ENCODE measurements at regions not wholly inside any gene's neighbourhood (a gene's known extent, or its start where the extent isn't known, plus 50 kb on each side); places are given as distances from the start of the nearest gene placed in this dataset.

DNA sequence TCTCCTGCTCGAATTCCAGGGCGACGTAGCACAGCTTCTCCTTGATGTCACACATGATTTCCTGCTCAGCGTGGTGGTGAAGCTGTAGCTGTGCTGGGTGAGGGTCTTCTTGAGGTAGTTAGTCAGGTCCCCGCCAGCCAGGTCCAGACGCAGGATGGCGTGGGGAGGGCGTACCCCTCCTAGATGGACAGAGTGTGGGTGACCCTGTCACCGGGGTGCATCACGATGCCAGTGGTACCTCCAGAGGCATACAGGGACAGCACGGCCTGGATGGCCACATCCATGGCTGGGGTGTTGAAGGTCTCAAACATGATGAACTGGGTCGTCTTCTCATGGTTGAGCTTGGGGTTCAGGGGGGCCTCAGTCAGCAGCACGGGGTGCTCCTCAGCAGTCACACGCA, 110.2 kb upstream of the CNR1 start:
- Histone ChIP-seq H3K9me3 (no peaks in the 10 kb centered on the region), H3K27me3 (no peaks in the 10 kb centered on the region), H3K36me3 (no peaks in the 10 kb centered on the region), H3K4me1 (no peaks in the 10 kb centered on the region), H3K4me3 (no peak overlapping the region), H3K27ac (no peak overlapping the region)
- no peak for DNase-seq
- intact Hi-C loops (cut with DNase I) = no loop called here
- TF ChIP-seq EP300 (IDR thresholded peaks at IDR 0.05) = no peak
- WGBS, 2 donors = 91 to 93% methylated on average over 14 of the region's 14 CpGs

- Histone ChIP-seq H3K27ac (no peak overlapping the region), H3K4me1 (peaks cover 0 to 9% (median 0%) of the 10 kb centered on the region in 4 donors), H3K4me3 (no peak overlapping the region), H3K9me3 (no peaks in the 10 kb centered on the region), H3K36me3 (no peaks in the 10 kb centered on the region), H3K27me3 (no peaks in the 10 kb centered on the region)
- DNase-seq = no peak
- WGBS, 2 donors = 30 to 35% methylated on average over 7 of the region's 7 CpGs
- TF ChIP-seq POLR2AphosphoS5 (IDR thresholded peaks at IDR 0.05) (no peak), EP300 (IDR thresholded peaks at IDR 0.05) (no peak), POLR2A (IDR thresholded peaks at IDR 0.05) (no peak)
- TF ChIP-seq, protein P1, sequence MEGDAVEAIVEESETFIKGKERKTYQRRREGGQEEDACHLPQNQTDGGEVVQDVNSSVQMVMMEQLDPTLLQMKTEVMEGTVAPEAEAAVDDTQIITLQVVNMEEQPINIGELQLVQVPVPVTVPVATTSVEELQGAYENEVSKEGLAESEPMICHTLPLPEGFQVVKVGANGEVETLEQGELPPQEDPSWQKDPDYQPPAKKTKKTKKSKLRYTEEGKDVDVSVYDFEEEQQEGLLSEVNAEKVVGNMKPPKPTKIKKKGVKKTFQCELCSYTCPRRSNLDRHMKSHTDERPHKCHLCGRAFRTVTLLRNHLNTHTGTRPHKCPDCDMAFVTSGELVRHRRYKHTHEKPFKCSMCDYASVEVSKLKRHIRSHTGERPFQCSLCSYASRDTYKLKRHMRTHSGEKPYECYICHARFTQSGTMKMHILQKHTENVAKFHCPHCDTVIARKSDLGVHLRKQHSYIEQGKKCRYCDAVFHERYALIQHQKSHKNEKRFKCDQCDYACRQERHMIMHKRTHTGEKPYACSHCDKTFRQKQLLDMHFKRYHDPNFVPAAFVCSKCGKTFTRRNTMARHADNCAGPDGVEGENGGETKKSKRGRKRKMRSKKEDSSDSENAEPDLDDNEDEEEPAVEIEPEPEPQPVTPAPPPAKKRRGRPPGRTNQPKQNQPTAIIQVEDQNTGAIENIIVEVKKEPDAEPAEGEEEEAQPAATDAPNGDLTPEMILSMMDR (IDR thresholded peaks at IDR 0.05) = no peak
- intact Hi-C loops (cut with DNase I) = no loop called here
These were observed 102.4 kb upstream of the CNR1 start for GRCh38 chr6:88268508-88268907.

- DNase-seq = no peak
- TF ChIP-seq POLR2AphosphoS5 (IDR thresholded peaks at IDR 0.05) (no peak), EP300 (IDR thresholded peaks at IDR 0.05) (no peak), POLR2A (IDR thresholded peaks at IDR 0.05) (no peak)
- TF ChIP-seq, protein P1 (IDR thresholded peaks at IDR 0.05) = no peak
- H3K27me3 ChIP-seq = no peaks in the 10 kb centered on the region
- no peaks in the 10 kb centered on the region for H3K9me3 ChIP-seq
- intact Hi-C loops (cut with DNase I) = no loop called here
- H3K27ac ChIP-seq = no peak overlapping the region
- peaks cover 0 to 9% (median 0%) of the 10 kb centered on the region in 4 donors for H3K4me1 ChIP-seq
- no peak overlapping the region for H3K4me3 ChIP-seq
- H3K36me3 ChIP-seq = no peaks in the 10 kb centered on the region
These were observed 100.0 kb upstream of the CNR1 start for GRCh38 chr6:88266126-88266525.

DNA sequence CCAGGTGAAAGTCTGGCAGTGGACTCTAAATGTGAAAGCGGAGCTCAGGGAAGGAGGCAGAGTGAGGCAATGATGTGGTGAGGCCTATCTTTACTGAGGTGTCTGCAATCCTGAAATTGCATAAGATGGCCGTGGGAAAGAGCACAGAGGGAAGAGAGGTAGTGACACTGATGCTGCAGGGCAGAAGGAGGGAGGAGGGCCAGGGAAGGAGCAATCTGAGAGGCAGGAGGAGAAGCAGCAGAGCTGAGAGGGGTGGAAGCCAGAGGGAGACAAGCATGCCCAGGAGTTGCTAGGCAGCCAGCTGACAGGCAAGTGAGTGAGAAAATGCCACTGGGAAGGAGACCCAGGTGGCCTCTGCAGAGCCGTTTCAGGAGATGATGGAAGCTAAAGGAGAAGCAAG, 97.4 kb upstream of the CNR1 start:
- no peak overlapping the region for H3K27ac ChIP-seq
- TF ChIP-seq EP300 (IDR thresholded peaks at IDR 0.05) (no peak), POLR2AphosphoS5 (IDR thresholded peaks at IDR 0.05) (no peak), POLR2A (IDR thresholded peaks at IDR 0.05) (no peak)
- TF ChIP-seq, protein P1 (IDR thresholded peaks at IDR 0.05) = no peak
- intact Hi-C loops (cut with DNase I) = no loop called here
- H3K36me3 ChIP-seq = no peaks in the 10 kb centered on the region
- H3K4me3 ChIP-seq = no peak overlapping the region
- H3K9me3 ChIP-seq = no peaks in the 10 kb centered on the region
- no peak for DNase-seq
- no peaks in the 10 kb centered on the region for H3K27me3 ChIP-seq
- peaks cover 0 to 4% (median 0%) of the 10 kb centered on the region in 4 donors for H3K4me1 ChIP-seq
- WGBS, 2 donors = 57 to 60% methylated on average over 3 of the region's 3 CpGs

GRCh38 chr6:88262332-88262731, 96.2 kb upstream of the CNR1 start:
- WGBS, 2 donors = 60 to 75% methylated on average over 6 of the region's 6 CpGs
- Histone ChIP-seq H3K9me3 (peaks cover 0 to 4% (median 0%) of the 10 kb centered on the region in 4 donors), H3K27ac (no peak overlapping the region), H3K4me3 (no peak overlapping the region), H3K27me3 (no peaks in the 10 kb centered on the region), H3K4me1 (no peaks in the 10 kb centered on the region), H3K36me3 (no peaks in the 10 kb centered on the region)
- intact Hi-C loops (cut with DNase I) = no loop called here
- TF ChIP-seq POLR2AphosphoS5 (IDR thresholded peaks at IDR 0.05) = no peak
- no peak for TF ChIP-seq EP300 (IDR thresholded peaks at IDR 0.05)
- TF ChIP-seq, protein P1 (IDR thresholded peaks at IDR 0.05) = no peak
- TF ChIP-seq POLR2A (IDR thresholded peaks at IDR 0.05) = no peak
- DNase-seq = no peak
